GM19240 (cell line): ENCODE measurements at regions not wholly inside any gene's neighbourhood (a gene's known extent, or its start where the extent isn't known, plus 50 kb on each side); places are given as distances from the start of the nearest gene placed in this dataset.
"Not testable (repeated sequence)": the region's sequence is repeated elsewhere in the genome, so short reads cannot be mapped to it uniquely, and the experiment has no call there.

Source experiments
- DNase-seq: peaks from one replicate; pipeline ENCODE4 v3.0.0; 2011; ENCODE audit warnings: low spot score; ENCODE audit not compliant: insufficient read length

DNA sequence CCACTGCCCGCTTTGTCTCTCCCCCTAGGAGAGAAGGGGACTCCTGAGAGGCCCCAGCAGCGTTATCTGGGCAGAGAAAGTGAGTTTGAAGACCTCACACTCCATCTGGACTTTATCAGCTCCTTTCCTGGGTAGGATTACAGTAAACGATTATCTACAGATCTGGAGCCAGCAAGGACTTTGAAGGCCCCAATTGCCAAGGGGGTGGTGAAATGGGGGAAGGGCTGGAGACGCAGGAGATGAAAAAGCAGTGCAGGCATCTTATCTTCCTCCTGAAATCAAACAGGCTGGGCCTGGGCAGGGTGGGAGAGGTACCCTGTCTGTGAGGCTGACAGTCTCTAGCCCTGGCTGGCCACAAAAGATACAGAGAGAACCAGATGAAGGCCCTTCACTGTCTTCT is 105.8 kb upstream of the MSX2 start:
- DNase-seq, result no peak

DNA sequence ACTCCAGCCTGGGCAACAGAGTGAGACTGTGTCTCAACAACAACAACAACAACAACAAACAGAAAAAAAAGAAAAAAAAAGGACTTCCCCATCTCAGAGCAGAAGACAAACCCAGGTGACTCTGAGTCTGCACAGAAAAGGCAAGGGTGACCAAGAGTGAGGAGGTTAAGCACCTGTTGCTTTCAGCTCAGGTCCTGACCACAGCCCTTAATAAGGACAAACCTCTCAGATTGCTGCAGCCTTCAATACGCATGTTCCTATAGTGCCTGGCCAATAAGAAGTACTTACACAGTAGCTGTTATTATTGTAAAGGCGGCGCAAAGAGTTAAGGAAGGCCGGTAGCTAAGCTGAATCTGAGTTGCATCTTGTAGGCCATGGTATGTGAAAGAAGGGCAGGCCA is 102.3 kb upstream of the MSX2 start:
- no peak for DNase-seq

DNA sequence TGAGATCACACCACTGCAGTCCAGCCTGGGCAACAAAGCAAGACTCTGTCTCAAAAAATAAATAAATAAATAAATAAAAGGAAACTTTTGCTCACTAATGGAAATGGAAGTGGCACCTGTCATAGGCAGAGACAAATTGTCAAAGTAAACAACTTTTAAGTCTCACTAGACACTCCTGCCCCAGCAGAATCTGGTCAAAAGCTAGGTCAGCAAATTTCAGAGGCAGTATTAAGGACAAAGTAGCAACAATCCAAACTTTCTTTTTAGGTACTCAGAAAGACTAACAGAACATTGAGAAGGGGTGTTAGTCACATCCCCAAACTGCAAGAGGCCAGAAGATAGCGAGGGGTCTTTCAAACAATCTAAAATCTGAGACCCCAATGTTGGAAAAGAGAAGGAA is 101.4 kb upstream of the MSX2 start:
- DNase-seq, result no peak

DNA sequence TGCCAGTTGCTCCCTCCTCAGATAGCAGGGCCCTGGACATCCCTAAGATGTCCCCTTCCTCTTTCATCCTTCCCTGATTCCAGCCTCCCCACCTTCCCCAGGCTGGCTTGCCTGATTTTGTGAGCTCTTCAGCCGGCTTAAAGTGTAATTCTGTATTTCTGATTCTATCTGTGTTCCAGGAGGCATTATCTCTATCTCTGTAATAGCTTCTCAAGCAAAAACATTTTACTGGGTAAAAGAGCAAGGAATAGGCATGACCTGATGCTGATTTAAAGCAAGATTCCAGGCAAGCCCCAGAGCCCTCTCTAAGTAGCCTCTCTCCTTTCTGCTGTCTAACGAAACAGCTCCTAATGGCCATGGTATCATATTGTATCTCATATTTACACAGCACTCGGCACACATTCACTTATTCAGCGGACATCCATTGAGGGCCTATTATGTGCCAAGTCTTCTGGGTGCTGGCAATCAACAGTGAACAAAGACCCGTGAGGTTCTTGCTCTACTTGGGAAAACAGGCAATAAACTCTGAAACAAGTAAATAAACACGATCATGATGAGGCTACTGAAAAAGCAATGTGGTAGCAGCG is 100.9 kb upstream of the MSX2 start:
- no peak for DNase-seq

DNA sequence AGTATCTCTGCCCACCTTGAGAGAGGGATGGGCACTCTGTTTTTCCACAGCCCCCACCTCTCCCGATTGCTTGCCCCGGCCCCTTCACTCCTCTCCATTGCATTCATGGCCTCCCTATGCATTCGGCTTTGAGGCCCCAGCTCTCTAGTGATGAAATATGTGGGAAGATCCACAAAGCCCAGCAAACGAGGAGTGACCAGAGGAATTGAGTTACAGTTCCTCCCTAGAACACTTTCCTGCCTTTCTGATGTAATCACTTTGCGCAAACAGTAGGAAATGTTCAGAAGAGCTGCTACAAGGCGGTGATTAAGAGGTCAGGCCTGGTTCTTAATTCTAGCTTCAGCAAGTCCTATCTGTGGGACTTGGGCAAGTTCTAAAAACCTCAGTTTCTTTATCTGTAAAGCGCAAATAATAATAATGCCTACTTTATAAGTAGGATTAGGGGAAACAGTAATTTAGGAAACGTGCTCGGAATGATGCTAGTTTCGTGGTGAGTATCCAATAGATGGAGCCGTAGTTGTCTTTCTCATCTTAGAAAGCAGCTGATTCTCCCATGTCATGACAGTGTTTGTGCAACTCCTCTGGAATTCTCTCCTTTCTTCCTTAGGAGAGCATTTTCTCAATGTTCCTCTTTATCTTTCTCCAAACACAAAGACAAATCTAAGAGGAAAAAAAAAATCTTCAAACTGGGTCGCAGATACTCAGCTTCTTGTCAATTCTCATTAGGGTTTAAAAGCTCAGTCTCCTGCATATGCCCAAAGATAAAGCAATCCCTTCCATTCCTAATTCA is 99.5 kb upstream of the MSX2 start:
- DNase-seq, result no peak

DNA sequence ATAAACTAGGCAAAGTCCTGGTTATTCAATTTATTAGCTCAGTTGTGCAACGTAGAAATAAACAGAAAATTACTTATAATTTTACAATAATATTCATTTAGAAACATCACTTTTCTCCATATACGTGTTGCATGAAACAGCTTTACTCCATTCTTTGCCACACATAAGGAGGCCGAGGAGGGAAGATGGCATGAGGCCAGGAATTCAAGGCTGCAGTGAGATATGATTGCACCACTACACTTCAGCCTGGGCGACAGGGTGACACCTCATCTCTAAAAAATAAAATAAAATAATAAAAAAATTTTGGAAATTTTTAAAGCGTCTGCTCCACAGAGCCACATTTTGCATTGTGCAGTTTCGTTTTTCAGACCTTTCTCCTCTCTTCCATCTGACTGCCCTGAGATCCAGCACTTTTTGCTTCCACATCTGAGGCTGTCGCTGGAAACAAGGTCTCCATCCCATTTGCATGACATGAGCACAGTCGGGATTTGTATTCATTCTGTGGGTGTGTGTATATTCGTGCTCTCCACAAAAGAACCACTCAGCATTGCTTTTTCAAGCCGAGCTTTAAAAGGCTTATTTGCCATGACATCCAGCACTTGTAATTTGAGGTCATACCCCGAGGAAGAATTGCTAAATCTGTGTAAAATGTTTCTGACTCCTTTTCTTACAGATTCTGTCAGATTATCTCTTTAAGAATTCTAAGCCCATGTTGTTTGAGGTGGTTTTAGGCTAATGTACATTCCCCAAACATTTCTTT is 98.6 kb upstream of the MSX2 start:
- DNase-seq, result no peak

DNA sequence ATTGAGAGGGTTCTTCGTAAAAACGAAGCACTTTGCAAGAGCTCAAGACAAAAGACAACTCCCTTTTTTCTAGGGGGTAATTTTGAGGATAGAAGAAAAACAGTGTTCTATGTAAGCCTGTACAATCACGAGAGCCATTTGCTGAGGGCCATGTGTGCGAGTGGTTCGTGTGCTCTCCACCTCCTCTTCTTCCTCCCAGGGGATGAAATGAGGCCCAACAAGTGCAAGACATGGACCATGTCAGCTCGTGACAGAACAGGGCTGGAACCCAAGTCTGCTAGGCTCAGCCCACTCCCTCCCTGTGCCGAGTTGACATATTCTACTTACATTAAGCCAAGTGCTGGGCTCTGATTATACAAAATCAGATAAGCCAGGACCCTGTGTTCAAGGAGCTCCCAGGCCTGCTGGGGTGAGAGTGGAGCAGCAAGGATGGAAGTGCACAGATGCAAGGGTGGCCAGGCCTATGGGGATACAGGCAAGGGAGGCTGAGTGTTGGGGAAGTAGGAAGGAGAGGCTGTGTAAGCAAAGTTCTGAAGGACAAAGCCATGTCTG is 97.9 kb upstream of the MSX2 start:
- DNase-seq, result no peak

DNA sequence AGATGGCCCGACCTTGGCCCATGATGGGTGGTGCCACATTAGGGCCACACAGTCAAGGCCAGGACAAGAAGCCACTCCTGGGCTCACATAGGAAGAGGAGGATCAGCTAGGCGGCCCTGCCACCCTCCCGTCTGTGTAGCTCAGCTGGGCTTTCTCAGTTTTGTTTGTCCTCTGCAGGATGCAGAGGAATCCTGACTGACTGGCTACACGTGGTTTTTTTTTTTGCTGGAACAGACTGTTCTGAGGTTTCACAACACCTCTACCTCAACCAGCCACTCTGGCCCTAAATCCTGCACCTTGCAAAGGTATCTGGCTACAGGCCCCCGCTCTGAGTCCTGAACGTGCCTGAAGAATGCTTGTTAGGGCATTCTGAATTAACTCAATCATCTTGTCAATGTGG is 88.3 kb upstream of the MSX2 start:
- no peak for DNase-seq

DNA sequence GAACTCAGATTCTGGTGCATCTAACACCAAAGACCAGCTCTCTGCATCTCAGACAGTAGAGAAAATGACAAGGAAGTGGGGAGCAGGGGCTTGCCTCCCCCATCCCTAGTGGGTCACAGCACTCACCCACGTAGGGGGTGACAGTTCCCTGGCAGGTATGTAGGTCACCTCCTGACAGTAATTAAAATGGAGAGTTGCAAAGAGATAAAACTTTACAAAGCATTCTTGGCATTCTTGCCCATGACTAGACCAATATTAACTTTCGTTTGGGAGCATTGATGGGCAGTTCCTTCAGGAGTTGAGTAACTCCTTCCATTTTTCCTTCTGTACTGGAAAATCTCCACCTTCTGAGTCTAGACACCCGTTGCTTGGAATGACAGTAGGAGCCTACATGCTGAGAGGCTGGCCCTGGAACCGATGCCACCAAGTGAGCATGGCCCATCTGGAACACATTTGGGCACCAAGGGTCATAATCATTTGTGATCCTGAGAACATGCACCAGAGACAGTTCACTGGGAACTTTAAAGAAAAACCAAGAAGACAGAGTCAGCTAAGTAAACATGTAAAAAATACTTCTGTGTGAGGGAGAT is 81.5 kb upstream of the MSX2 start:
- DNase-seq, result no peak

DNA sequence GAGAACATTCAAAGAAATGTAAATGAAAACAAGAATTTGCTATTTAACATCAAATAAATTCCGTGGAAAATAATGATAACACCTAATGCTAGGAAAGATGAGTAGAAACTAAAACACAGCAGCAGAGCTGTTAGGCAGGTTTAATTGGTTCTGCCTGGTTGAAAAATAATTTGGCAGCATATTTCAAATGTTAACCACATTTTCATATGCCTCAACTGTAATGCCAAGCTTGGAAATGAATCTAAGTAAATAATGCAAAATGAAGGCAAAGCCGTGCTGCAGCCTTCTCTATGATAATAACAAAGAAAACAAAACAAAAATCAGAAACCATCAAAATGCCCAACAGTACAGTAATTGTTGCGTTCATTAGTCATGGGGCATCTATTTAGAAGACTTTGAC is 79.9 kb upstream of the MSX2 start:
- no peak for DNase-seq

DNA sequence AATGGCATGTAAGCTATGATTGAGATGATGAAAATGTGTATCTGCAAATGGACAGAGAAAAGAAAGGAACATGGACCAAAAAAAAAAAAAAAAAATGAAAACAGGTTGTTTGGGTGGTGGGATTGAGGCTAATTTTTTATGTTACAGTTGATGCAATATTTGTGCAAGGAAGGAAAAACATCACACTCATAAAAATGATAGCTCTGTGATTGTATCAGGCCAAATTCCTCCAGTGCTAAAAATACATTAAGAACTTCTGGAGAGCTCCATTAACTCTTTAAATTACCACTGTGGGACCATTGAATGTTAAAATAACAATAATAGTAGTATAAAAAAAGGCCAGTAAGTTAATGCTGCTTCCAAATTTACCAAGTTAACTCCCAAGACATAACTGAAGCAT is 79.5 kb upstream of the MSX2 start:
- DNase-seq, result no peak

DNA sequence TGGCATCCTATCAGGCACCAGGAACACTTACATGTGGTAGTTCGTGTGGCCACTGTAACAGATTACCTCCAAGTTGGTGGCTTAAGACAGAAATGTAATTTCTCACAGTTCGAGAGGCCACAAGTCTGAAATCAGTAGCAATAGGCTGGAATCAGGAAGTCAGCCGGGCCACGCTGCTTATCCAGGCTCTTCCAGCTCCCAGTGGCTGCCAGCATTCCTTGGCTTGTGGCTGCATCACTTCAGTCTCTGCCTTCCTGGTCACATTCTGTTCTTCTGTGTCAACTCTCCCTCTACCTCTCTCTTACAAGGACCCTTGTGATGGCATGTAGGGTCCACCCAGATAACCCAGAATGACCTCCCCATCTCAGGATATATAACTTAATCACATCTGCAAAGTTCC is 78.7 kb upstream of the MSX2 start:
- no peak for DNase-seq

DNA sequence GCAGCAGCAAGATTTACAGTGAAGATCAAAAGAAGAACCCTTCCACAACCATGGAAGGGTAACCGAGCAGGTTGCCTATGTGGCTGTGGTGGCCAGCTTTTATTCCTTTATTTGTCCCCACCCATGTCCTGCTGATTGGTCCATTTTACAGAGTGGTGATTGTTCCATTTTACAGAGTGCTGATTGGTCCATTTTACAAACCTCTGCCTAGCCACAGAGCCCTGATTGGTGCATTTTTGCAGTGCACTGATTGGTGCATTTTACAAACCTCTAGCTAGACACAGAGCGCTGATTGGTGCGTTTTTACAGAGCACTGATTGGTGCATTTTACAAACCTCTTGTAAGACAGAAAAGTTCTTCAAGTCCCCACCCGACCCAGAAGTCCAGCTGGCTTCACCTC is 75.8 kb upstream of the MSX2 start:
- DNase-seq, result not testable (repeated sequence)

DNA sequence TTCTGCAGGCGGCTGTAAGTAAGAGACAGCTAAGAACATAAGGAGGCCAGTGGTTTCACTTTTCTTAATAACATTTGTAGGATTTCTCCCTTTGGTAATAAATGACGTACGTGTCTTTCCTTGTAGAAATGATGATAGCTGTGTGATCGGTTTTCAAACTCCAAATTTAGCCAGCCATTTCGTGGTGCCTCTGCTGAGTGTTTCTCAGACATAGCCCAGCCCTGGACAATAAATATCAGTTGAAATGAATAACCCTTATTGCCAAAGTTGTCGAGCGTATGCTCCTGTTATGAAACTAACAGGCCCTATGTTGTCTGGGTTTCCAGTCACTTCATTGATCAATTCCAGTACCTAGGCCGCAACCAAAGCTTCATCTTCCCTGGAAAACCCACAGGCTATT is 75.0 kb upstream of the MSX2 start:
- DNase-seq, result no peak

DNA sequence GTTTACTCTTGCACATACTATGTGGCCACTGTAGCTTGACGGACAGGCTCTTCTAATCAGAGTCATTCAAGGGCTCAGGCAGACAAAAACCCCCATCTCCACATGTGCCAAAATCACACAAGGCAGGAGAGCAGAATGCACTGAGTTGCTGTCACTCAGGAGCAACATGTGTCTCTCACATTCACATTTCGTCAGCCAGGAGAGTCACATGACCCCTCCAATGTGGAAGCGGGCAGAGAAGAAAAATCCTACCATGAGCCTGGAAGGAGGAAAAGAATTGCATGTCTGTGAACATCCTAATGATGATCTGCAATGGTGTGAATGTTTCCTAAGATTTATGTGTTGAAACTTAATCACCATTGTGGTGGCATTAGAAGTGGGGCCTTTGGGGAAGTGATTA is 69.9 kb upstream of the MSX2 start:
- DNase-seq, result no peak

DNA sequence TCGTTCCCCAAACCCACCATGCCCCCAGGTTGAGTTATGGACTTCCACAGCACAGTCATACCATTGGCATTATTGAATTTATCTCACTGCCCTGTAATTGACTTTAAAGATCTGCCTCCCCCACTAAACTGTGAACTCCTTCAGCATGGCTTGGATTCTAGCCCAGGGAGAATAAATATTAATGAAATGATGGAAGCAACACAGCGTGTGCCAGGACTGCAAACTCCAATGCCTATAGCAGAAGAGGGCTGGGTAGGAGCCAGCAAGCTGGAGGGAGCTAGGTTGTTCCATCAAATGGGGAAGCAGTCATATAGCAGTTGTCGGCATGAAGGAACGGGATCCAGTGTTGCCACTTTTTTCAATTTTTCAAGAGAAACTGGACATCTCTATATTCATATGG is 69.0 kb upstream of the MSX2 start:
- DNase-seq, result no peak

DNA sequence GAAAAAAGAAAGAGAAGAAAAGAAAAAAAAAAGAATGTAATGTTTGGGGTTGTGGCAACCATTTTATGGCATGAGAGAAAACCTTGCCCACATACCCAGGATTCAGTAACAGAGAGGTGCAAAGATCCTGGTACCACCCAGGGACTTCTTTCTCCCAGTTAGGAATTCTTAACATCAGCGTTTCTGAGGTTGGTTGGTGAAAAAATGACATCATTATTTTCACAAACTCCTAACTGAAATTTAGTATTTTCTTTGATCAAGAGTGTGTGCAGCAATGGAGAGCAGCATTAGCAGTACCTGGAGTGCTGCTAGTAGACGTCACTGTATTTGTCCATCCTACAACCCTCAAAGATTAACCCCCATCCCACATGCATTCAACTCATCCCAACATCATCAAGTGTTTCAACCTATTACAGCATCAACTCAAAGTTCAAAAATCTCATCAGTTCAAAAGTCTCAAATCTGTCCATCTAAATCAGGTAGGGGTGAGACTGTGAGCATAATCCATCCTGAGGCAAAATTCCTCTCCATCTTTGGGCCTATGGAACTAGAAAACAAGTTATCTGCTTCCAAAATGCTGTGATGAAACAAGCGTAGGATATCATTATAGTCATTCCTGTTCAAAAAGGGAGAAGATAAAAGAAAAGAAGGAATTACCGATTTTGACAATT is 60.1 kb upstream of the MSX2 start:
- DNase-seq, result no peak

DNA sequence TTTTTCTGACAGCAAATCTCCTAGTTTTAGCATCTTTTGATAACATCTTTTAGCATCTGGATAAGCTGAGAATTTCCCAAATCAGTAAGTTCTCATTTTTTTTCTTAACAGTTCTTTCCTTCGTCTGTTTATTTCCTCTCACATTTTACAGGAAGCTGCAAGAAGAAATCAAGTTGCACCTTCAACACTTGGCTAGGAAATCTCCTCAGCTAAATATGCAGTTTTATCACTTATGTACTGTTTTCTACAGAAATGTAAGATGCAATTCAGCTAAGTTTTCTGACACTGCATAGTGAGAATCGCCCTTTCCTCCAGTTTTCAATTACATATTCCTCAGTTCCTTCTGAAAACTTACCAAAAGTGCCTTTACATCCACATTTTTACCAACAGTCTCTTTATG is 59.0 kb upstream of the MSX2 start:
- no peak for DNase-seq

DNA sequence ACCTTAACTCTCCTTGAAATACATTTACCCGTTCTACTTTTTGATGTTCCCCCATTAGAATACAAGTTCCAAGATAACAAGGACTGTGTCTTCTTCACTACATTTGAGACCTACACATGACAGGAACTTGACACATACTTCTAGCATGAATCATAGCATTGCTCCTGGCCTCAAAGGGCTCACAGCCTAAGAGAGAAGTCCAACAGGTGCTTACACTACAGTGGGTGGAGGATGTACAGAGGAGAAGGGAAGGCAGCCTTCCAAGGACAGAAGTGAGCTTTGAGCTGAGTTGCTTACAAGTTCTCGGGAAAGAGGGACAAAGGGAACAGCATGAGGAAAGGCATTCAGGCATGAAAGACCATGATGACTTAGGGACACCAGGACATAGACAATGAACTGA is 56.9 kb upstream of the MSX2 start:
- no peak for DNase-seq

DNA sequence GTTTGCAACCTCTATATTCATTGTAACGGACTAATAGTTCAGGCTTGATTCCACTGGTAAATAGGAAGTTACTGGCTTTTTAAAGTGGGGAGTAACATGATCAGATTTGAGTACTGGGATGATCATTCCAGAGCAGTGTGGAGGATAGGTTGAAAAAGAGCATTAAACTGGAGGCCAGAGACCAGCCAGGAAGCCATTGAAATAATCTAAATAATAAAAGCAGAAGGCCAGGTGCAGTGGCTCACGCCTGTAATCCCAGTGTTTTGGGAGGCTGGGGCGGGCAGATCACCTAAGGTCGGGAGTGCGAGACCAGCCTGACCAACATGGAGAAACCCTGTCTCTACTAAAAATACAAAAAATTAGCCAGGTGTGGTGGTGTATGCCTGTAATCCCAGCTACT is 56.0 kb upstream of the MSX2 start:
- DNase-seq, result no peak
